ENCODE measurements at regions not wholly inside any gene's neighbourhood (a gene's known extent, or its start where the extent isn't known, plus 50 kb on each side); places are given as distances from the start of the nearest gene placed in this dataset.

- DNase-seq (ENCODE audit: low read depth, low spot score) (no peak), ATAC-seq (peak; percentile 42)
- H4K20me1 ChIP-seq (ENCODE audit: insufficient read depth) = no peaks in the 10 kb centered on the region
- TF ChIP-seq CBX3 (IDR thresholded peaks at IDR 0.05; ENCODE audit: low read depth) = 0 out of 2 replicates have a peak, but pooled peaks have one; percentile 0
- peak; percentile 56; the same call in 1 of the 2 replicates for TF ChIP-seq POLR2AphosphoS5 (IDR thresholded peaks at IDR 0.05; ENCODE audit: low read depth, low read length)
- TF ChIP-seq YY1 (IDR thresholded peaks at IDR 0.05; ENCODE audit: extremely low read depth, insufficient replicate concordance, low read depth, low read length) = no peak
- no peak overlapping the region for H2AFZ ChIP-seq (ENCODE audit: low read depth, low read length, poor library complexity, severe bottlenecking)
- peak overlapping the region; percentile 2 for H3K9ac ChIP-seq (ENCODE audit: low read length)
- H3K27ac ChIP-seq (ENCODE audit: low read depth, low read length) = peak overlapping the region; percentile 100
- no peaks in the 10 kb centered on the region for H3K9me3 ChIP-seq (ENCODE audit: control insufficient read depth in 1 of 2, insufficient read depth in 1 of 2, low read depth in 1 of 2, low read length in 2 of 2)
- intact Hi-C loops (cut with micrococcal nuclease) = loop anchor here (2.0 kb wide), 1 partner anchor 165 kb away; no protein-coding TSS in a partner anchor
- no peak overlapping the region for H3K4me3 ChIP-seq (replicated peaks in 1 of 2; ENCODE audit: low read depth in 1 of 2, low read length in 2 of 2)
- ChIA-PET RAD21 (ENCODE audit: low non-redundant PET in 1 of 2, low total read pairs in 2 of 2, uncharacterized antibody in 2 of 2, unreplicated experiment in 2 of 2) (no interaction called here), CTCF (interaction anchor here (0.8 to 3.8 kb wide), 5 partner anchors 10 to 164 kb away, joined by 3 to 26 read pairs (median 3); no protein-coding TSS in a partner anchor), POLR2A (interaction anchor here (1.4 kb wide), 2 partner anchors 15 to 20 kb away, joined by 3 to 6 read pairs; no protein-coding TSS in a partner anchor)
- peaks cover 67% of the 10 kb centered on the region for H3K79me2 ChIP-seq (ENCODE audit: insufficient read depth, low read length)
- no peaks in the 10 kb centered on the region for H3K9me2 ChIP-seq (ENCODE audit: insufficient read depth)
- H3K27me3 ChIP-seq (ENCODE audit: insufficient read depth, low read length) = no peaks in the 10 kb centered on the region
- peaks cover 7 to 74% of the 10 kb centered on the region in 2 experiments for H3K36me3 ChIP-seq (ENCODE audit: control insufficient read depth in 1 of 2, insufficient read depth in 2 of 2, low read length in 2 of 2)
- peaks cover 75 to 97% of the 10 kb centered on the region in 2 experiments for H3K4me1 ChIP-seq (ENCODE audit: control insufficient read depth in 1 of 2, insufficient read depth in 2 of 2, low read length in 2 of 2)
- H3K4me2 ChIP-seq (ENCODE audit: low read length) = peak overlapping the region; percentile 34; the same call in 1 of the 2 replicates
- BruUV-seq (replicated peaks) = no TSS peak
Observed at GRCh38 chr7:130875901-130876300, 141.9 kb upstream of the KLF14 start.

- Histone ChIP-seq H3K79me2 (ENCODE audit: insufficient read depth, low read length) (peaks cover 82% of the 10 kb centered on the region), H3K9me2 (ENCODE audit: insufficient read depth) (no peaks in the 10 kb centered on the region), H3K4me3 (replicated peaks in 1 of 2; ENCODE audit: low read depth in 1 of 2, low read length in 2 of 2) (no peak overlapping the region), H3K4me2 (ENCODE audit: low read length) (peak overlapping the region; percentile 34), H3K9ac (ENCODE audit: low read length) (peak overlapping the region; percentile 32), H2AFZ (ENCODE audit: low read depth, low read length, poor library complexity, severe bottlenecking) (no peak overlapping the region), H3K36me3 (ENCODE audit: control insufficient read depth in 1 of 2, insufficient read depth in 2 of 2, low read length in 2 of 2) (peaks cover 9 to 85% of the 10 kb centered on the region in 2 experiments), H3K27ac (ENCODE audit: low read depth, low read length) (peak overlapping the region; percentile 100), H3K27me3 (ENCODE audit: insufficient read depth, low read length) (no peaks in the 10 kb centered on the region), H4K20me1 (ENCODE audit: insufficient read depth) (no peaks in the 10 kb centered on the region), H3K9me3 (ENCODE audit: control insufficient read depth in 1 of 2, insufficient read depth in 1 of 2, low read depth in 1 of 2, low read length in 2 of 2) (no peaks in the 10 kb centered on the region), H3K4me1 (ENCODE audit: control insufficient read depth in 1 of 2, insufficient read depth in 2 of 2, low read length in 2 of 2) (peaks cover 84 to 99% of the 10 kb centered on the region in 2 experiments)
- no peak for ATAC-seq
- CTCF ChIA-PET = interaction anchor here (1.1 to 1.4 kb wide), 2 partner anchors 11 to 20 kb away, joined by 3 to 8 read pairs; no protein-coding TSS in a partner anchor
- intact Hi-C loops (cut with micrococcal nuclease) = no loop called here
- BruUV-seq (replicated peaks) = no TSS peak
- DNase-seq (ENCODE audit: low read depth, low spot score) = no peak
- POLR2A ChIA-PET = interaction anchor here (1.1 to 1.4 kb wide), 2 partner anchors 9 to 11 kb away, joined by 3 to 4 read pairs; no protein-coding TSS in a partner anchor
- RAD21 ChIA-PET (ENCODE audit: low non-redundant PET in 1 of 2, low total read pairs in 2 of 2, uncharacterized antibody in 2 of 2, unreplicated experiment in 2 of 2) = no interaction called here
- no peak for TF ChIP-seq FOSL1 (IDR thresholded peaks at IDR 0.05; ENCODE audit: low read depth)
- TF ChIP-seq SIN3A (IDR thresholded peaks at IDR 0.05; ENCODE audit: low read depth) = 0 out of 2 replicates have a peak, but pooled peaks have one; percentile 12
- no peak for TF ChIP-seq CTCF (IDR thresholded peaks at IDR 0.05 in 2 of 3, conservative IDR thresholded peaks at IDR 0.05 in 1 of 3; ENCODE audit: borderline replicate concordance in 1 of 3, insufficient read depth in 1 of 3, low read depth in 2 of 3, low read length in 2 of 3)
- TF ChIP-seq YY1 (IDR thresholded peaks at IDR 0.05; ENCODE audit: extremely low read depth, insufficient replicate concordance, low read depth, low read length) = no peak
- TF ChIP-seq REST (IDR thresholded peaks at IDR 0.05; ENCODE audit: low read depth) = no peak
Observed at GRCh38 chr7:130877236-130877990, 143.4 kb upstream of the KLF14 start.
